CD4-positive, alpha-beta memory T cell (primary cell): ENCODE measurements at regions not wholly inside any gene's neighbourhood (a gene's known extent, or its start where the extent isn't known, plus 50 kb on each side); places are given as distances from the start of the nearest gene placed in this dataset.
A peak's percentile ranks its signal among the peaks of the same experiment; 100 is the strongest.

Experiments
- CTCF ChIA-PET: fragments of 350-600 bp; sonication (Branson Sonifier 250); formaldehyde crosslinking; loops from one replicate; lab custom pipeline; 2021; ENCODE audit warnings: inconsistent platforms; ENCODE audit not compliant: partially characterized antibody; lab: Charles Lee
- POLR2A ChIA-PET: fragments of 350-600 bp; sonication (Branson Sonifier 250); formaldehyde crosslinking; loops from one replicate; lab custom pipeline; 2021; ENCODE audit not compliant: partially characterized antibody; lab: Charles Lee
- DNase-seq, 5 donors: peaks; one replicate each; pipeline versions ENCODE4 v3.0.0 to v3.0.0-alpha.2; 2020 to 2022; ENCODE audit warnings: mixed read lengths in 1 of 5
- H3K27ac ChIP-seq: one replicate; pipeline ENCODE4 v1.7.0; 2013; ENCODE audit warnings: low read depth, low read length
- H3K27me3 ChIP-seq: 2 replicates; pipeline ENCODE4 v1.7.0; 2013; ENCODE audit warnings: mild to moderate bottlenecking, low read length, moderate library complexity; ENCODE audit not compliant: insufficient read depth
- H3K36me3 ChIP-seq: 2 replicates; pipeline ENCODE4 v1.7.0; 2013; ENCODE audit warnings: mild to moderate bottlenecking, low read length, moderate library complexity; ENCODE audit not compliant: insufficient read depth
- H3K4me1 ChIP-seq: 2 replicates; pipeline ENCODE4 v1.7.0; 2013; ENCODE audit warnings: mild to moderate bottlenecking, low read length, moderate library complexity; ENCODE audit not compliant: insufficient read depth
- H3K4me3 ChIP-seq, 2 donors: one replicate each; pipeline ENCODE4 v1.7.0; 2013; ENCODE audit warnings: low read length in 2 of 2, mild to moderate bottlenecking in 1 of 2
- H3K9me3 ChIP-seq, 2 donors: one replicate each; pipeline ENCODE4 v1.7.0; 2013; ENCODE audit warnings: low read length in 2 of 2, control low read depth in 1 of 2; ENCODE audit not compliant: control insufficient read depth in 1 of 2
- H3K27ac Mint-ChIP-seq, 7 donors: one replicate each; pipeline ENCODE4 v1.8.0; 2020 to 2021; ENCODE audit warnings: mixed read lengths in 7 of 7, mild to moderate bottlenecking in 6 of 7, inconsistent platforms in 3 of 7, moderate library complexity in 3 of 7
- H3K27me3 Mint-ChIP-seq, 2 donors: one replicate each; pipeline ENCODE4 v1.8.0; 2020 to 2021; ENCODE audit warnings: mixed read lengths in 2 of 2
- H3K36me3 Mint-ChIP-seq, 2 donors: one replicate each; pipeline ENCODE4 v1.8.0; 2020 to 2021; ENCODE audit warnings: mixed read lengths in 2 of 2, inconsistent platforms in 1 of 2, mild to moderate bottlenecking in 1 of 2
- H3K4me1 Mint-ChIP-seq, 4 donors: one replicate each; pipeline ENCODE4 v1.8.0; 2020 to 2021; ENCODE audit warnings: mixed read lengths in 4 of 4, mild to moderate bottlenecking in 1 of 4
- H3K4me3 Mint-ChIP-seq, 8 donors: one replicate each; pipeline ENCODE4 v1.8.0; 2020 to 2021; ENCODE audit warnings: mixed read lengths in 8 of 8, mild to moderate bottlenecking in 7 of 8, moderate library complexity in 6 of 8, inconsistent platforms in 3 of 8
- H3K9me3 Mint-ChIP-seq, 8 donors: one replicate each; pipeline ENCODE4 v1.8.0; 2020 to 2021; ENCODE audit warnings: mixed read lengths in 8 of 8, mild to moderate bottlenecking in 5 of 8, inconsistent platforms in 3 of 8, moderate library complexity in 1 of 8
- intact Hi-C: fragments of 100-400 bp; cut with micrococcal nuclease; formaldehyde crosslinking; loops from one replicate; pipeline ENCODE4 v1.15.1; 2023

- no peak for DNase-seq
- peaks cover under 1% of the 10 kb centered on the region for H3K4me1 ChIP-seq
- H3K27ac ChIP-seq, result no peak overlapping the region
- no peak overlapping the region for H3K4me3 Mint-ChIP-seq
- H3K9me3 Mint-ChIP-seq, result peaks cover 0 to 2% (median 0%) of the 10 kb centered on the region in 8 donors
- no peaks in the 10 kb centered on the region for H3K36me3 ChIP-seq
- ChIA-PET CTCF (interaction anchor here (0.8 kb wide), 1 partner anchor 8 kb away, joined by 5 read pairs; no protein-coding TSS in a partner anchor), POLR2A (no interaction called here)
- no peak overlapping the region for H3K27ac Mint-ChIP-seq
- no peak overlapping the region for H3K4me3 ChIP-seq
- intact Hi-C loops, result no loop called here
- H3K27me3 Mint-ChIP-seq, result peaks cover 9 to 13% of the 10 kb centered on the region in 2 donors
- no peaks in the 10 kb centered on the region for H3K9me3 ChIP-seq
- peaks cover 0 to 4% (median 2%) of the 10 kb centered on the region in 4 donors for H3K4me1 Mint-ChIP-seq
- H3K27me3 ChIP-seq, result no peaks in the 10 kb centered on the region
- no peaks in the 10 kb centered on the region for H3K36me3 Mint-ChIP-seq
Observed at GRCh38 chr4:169818063-169818679, 60.4 kb upstream of the HPF1 start.

GRCh38 chr4:169815606-169816005 is 57.9 kb upstream of the HPF1 start:
- Histone ChIP-seq H3K4me1 (no peaks in the 10 kb centered on the region), H3K9me3 (no peaks in the 10 kb centered on the region), H3K4me3 (no peak overlapping the region), H3K27me3 (no peaks in the 10 kb centered on the region), H3K27ac (no peak overlapping the region), H3K36me3 (no peaks in the 10 kb centered on the region)
- Mint-ChIP-seq H3K4me3 (no peak overlapping the region), H3K27me3 (peaks cover 9 to 15% of the 10 kb centered on the region in 2 donors), H3K27ac (no peak overlapping the region), H3K9me3 (peaks cover 0 to 2% (median 0%) of the 10 kb centered on the region in 8 donors), H3K36me3 (no peaks in the 10 kb centered on the region), H3K4me1 (peaks cover 0 to 4% (median 2%) of the 10 kb centered on the region in 4 donors)
- DNase-seq, result no peak
- intact Hi-C loops, result no loop called here
- ChIA-PET CTCF (interaction anchor here (1.7 kb wide), 1 partner anchor 8 kb away, joined by 5 read pairs; no protein-coding TSS in a partner anchor), POLR2A (no interaction called here)

GRCh38 chr4:169811476-169811875 is 53.7 kb upstream of the HPF1 start:
- CTCF ChIA-PET, result interaction anchor here (1.3 to 3.7 kb wide), 12 partner anchors 9 to 254 kb away, joined by 3 to 51 read pairs (median 14); partner anchors contain the start of gene NEK1

GRCh38 chr4:169810325-169811323 is 52.9 kb upstream of the HPF1 start:
- no peaks in the 10 kb centered on the region for H3K27me3 ChIP-seq
- POLR2A ChIA-PET, result interaction anchor here (1.0 kb wide), 1 partner anchor 197 kb away, joined by 10 read pairs; the partner anchor contains the start of gene NEK1
- Mint-ChIP-seq H3K27me3 (peaks cover 4 to 9% of the 10 kb centered on the region in 2 donors), H3K4me3 (no peak overlapping the region), H3K9me3 (peaks cover 0 to 1% (median 0%) of the 10 kb centered on the region in 8 donors), H3K4me1 (no peaks in the 10 kb centered on the region), H3K36me3 (no peaks in the 10 kb centered on the region), H3K27ac (no peak overlapping the region)
- peak in 4 of 5 donors; percentile 46 to 56 (median 50) for DNase-seq
- H3K36me3 ChIP-seq, result no peaks in the 10 kb centered on the region
- intact Hi-C loops, result loop anchor here (1.0 kb wide), 1 partner anchor 197 kb away; no protein-coding TSS in a partner anchor
- no peaks in the 10 kb centered on the region for H3K9me3 ChIP-seq
- H3K27ac ChIP-seq, result no peak overlapping the region
- no peak overlapping the region for H3K4me3 ChIP-seq
- H3K4me1 ChIP-seq, result no peaks in the 10 kb centered on the region
- CTCF ChIA-PET, result interaction anchor here (0.7 to 3.7 kb wide), 36 partner anchors 8 to 255 kb away, joined by 3 to 51 read pairs (median 4); partner anchors contain the start of gene NEK1

More at GRCh38 chr4:169811476-169811875, 53.7 kb upstream of the HPF1 start:
- H3K27me3 Mint-ChIP-seq, result peaks cover 4 to 11% of the 10 kb centered on the region in 2 donors
- no peaks in the 10 kb centered on the region for H3K36me3 Mint-ChIP-seq
- Histone ChIP-seq H3K4me3 (no peak overlapping the region), H3K27ac (no peak overlapping the region), H3K27me3 (no peaks in the 10 kb centered on the region), H3K9me3 (no peaks in the 10 kb centered on the region), H3K4me1 (no peaks in the 10 kb centered on the region), H3K36me3 (no peaks in the 10 kb centered on the region)
- POLR2A ChIA-PET, result no interaction called here
- intact Hi-C loops, result no loop called here
- no peak overlapping the region for H3K27ac Mint-ChIP-seq
- DNase-seq, result no peak
- peaks cover 0 to 2% (median 0%) of the 10 kb centered on the region in 8 donors for H3K9me3 Mint-ChIP-seq
- H3K4me1 Mint-ChIP-seq, result no peaks in the 10 kb centered on the region
- H3K4me3 Mint-ChIP-seq, result no peak overlapping the region

GRCh38 chr4:169807934-169808509 is 50.3 kb upstream of the HPF1 start:
- peaks cover 0 to 4% (median 0%) of the 10 kb centered on the region in 8 donors for H3K9me3 Mint-ChIP-seq
- H3K27me3 Mint-ChIP-seq, result peaks cover 2 to 8% of the 10 kb centered on the region in 2 donors
- no peak overlapping the region for H3K4me3 Mint-ChIP-seq
- no peaks in the 10 kb centered on the region for H3K4me1 ChIP-seq
- ChIA-PET CTCF (interaction anchor here (1.2 to 3.7 kb wide), 2 partner anchors 16 to 240 kb away, joined by 3 to 51 read pairs; no protein-coding TSS in a partner anchor), POLR2A (no interaction called here)
- no peaks in the 10 kb centered on the region for H3K27me3 ChIP-seq
- H3K9me3 ChIP-seq, result no peaks in the 10 kb centered on the region
- no peak for DNase-seq
- no peak overlapping the region for H3K27ac ChIP-seq
- no peaks in the 10 kb centered on the region for H3K36me3 ChIP-seq
- no peaks in the 10 kb centered on the region for H3K36me3 Mint-ChIP-seq
- H3K4me3 ChIP-seq, result no peak overlapping the region
- H3K4me1 Mint-ChIP-seq, result no peaks in the 10 kb centered on the region
- no peak overlapping the region for H3K27ac Mint-ChIP-seq
- intact Hi-C loops, result no loop called here
